ENCODE measurements at regions not wholly inside any gene's neighbourhood (a gene's known extent, or its start where the extent isn't known, plus 50 kb on each side); places are given as distances from the start of the nearest gene placed in this dataset.

DNA sequence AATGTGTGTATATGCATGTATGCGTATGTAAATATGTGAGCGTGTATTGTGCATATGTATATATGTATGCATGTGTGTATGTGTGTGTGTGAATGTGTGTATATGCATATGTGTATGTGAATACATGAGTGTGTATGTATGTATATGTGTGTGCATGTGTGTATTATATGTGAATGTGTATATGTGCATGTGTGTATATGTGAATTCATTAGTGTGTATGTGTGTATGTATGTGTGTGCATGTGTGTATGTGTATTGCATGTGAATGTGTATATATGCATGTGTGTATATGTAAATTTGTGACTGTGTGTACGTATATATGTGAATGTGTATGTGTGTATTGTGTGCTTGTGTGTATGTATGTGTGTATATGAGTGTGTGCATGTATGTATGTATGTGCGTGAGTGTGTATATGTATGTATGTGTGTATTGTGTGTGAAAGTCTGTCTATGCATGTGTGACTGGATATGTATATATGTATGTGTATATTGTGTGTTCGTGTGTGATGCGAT is 455.9 kb downstream of the TYW1 start:
- no peak for TF ChIP-seq EZH2phosphoT487 (IDR thresholded peaks at IDR 0.05; ENCODE audit: insufficient read depth, low read depth)
- no peak for TF ChIP-seq EZH2 (IDR thresholded peaks at IDR 0.05; ENCODE audit: insufficient read depth, poor library complexity, severe bottlenecking)
- H3K27ac ChIP-seq = no peak overlapping the region
- no peaks in the 10 kb centered on the region for H3F3A ChIP-seq (ENCODE audit: insufficient read depth)
- no peaks in the 10 kb centered on the region for H3K9me3 ChIP-seq (ENCODE audit: low read depth)
- 71 to 72% methylated on average over 6 of the region's 6 CpGs for WGBS, 2 experiments (ENCODE audit: low coverage in 1 of 2, low lambda C conversion rate in 2 of 2, missing lambda C conversion rate in 2 of 2)
- in situ Hi-C loops (cut with MboI) = no loop called here
- no peaks in the 10 kb centered on the region for H3K4me1 ChIP-seq (ENCODE audit: insufficient read depth)
- no peaks in the 10 kb centered on the region for H3K36me3 ChIP-seq (ENCODE audit: low read depth)
- H3K79me2 ChIP-seq (ENCODE audit: insufficient read depth) = no peaks in the 10 kb centered on the region
- H3K9ac ChIP-seq = no peak overlapping the region
- H4K20me1 ChIP-seq (ENCODE audit: insufficient read depth) = no peaks in the 10 kb centered on the region
- H3K4me3 ChIP-seq = no peak overlapping the region
- no peak for DNase-seq
- no peak overlapping the region for H2AFZ ChIP-seq
- no peaks in the 10 kb centered on the region for H3K27me3 ChIP-seq (replicated peaks; ENCODE audit: insufficient read depth)
- no peak overlapping the region for H3K4me2 ChIP-seq (ENCODE audit: unreplicated experiment)
- no peaks in the 10 kb centered on the region for H3K9me2 ChIP-seq (ENCODE audit: insufficient read depth)

DNA sequence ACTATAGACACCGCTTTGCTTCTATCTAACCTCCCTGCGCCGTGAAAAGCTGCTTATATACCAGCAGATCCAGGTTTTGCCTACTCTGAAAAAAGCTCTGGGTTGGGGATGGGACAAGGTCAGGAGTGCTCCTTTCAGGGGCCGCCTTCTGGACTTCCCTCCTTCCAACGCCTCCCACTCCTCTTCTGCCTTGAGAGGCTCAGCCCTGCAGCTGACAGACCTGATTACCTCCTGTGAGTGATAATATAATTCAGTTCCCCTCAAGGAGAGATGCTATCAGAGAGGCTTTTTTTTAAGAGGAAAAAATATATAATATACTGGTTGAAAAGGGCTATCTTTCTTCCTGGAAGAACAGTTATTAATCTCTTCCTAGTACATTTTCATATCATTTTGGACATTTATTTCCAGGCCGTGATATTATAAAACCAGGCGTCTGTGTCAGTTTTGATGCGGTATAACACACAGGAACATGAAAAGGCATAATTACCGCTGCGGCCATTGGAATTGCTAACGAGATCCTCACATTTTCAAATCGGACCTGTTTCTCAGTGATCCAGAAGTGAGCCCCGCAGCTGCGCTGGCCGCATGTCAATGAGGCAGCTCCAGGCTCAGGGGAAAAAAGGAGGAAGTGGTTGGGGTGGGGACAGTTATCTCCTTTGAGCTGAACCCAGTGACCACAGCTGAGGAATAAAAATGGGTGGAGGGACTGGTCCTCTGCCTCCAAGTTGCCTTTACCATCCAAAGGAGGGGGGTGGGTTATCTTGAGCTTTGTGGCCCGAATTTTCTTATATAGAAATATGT is 457.1 kb downstream of the TYW1 start:
- Histone ChIP-seq H2AFZ (no peak overlapping the region), H3K27ac (no peak overlapping the region), H3K9me2 (ENCODE audit: insufficient read depth) (no peaks in the 10 kb centered on the region), H3K4me3 (no peak overlapping the region), H3K36me3 (ENCODE audit: low read depth) (no peaks in the 10 kb centered on the region), H3F3A (ENCODE audit: insufficient read depth) (no peaks in the 10 kb centered on the region), H3K4me2 (ENCODE audit: unreplicated experiment) (no peak overlapping the region), H3K27me3 (replicated peaks; ENCODE audit: insufficient read depth) (no peaks in the 10 kb centered on the region), H4K20me1 (ENCODE audit: insufficient read depth) (no peaks in the 10 kb centered on the region), H3K4me1 (ENCODE audit: insufficient read depth) (no peaks in the 10 kb centered on the region), H3K9ac (no peak overlapping the region), H3K9me3 (ENCODE audit: low read depth) (no peaks in the 10 kb centered on the region), H3K79me2 (ENCODE audit: insufficient read depth) (no peaks in the 10 kb centered on the region)
- WGBS, 2 experiments (ENCODE audit: low coverage in 1 of 2, low lambda C conversion rate in 2 of 2, missing lambda C conversion rate in 2 of 2) = 55 to 57% methylated on average over 16 of the region's 16 CpGs
- in situ Hi-C loops (cut with MboI) = no loop called here
- DNase-seq = no peak
- TF ChIP-seq EZH2phosphoT487 (IDR thresholded peaks at IDR 0.05; ENCODE audit: insufficient read depth, low read depth) = no peak
- TF ChIP-seq EZH2 (IDR thresholded peaks at IDR 0.05; ENCODE audit: insufficient read depth, poor library complexity, severe bottlenecking) = no peak

GRCh38 chr7:67455508-67455907 is 458.9 kb downstream of the TYW1 start:
- H3K4me1 ChIP-seq (ENCODE audit: insufficient read depth) = no peaks in the 10 kb centered on the region

DNA sequence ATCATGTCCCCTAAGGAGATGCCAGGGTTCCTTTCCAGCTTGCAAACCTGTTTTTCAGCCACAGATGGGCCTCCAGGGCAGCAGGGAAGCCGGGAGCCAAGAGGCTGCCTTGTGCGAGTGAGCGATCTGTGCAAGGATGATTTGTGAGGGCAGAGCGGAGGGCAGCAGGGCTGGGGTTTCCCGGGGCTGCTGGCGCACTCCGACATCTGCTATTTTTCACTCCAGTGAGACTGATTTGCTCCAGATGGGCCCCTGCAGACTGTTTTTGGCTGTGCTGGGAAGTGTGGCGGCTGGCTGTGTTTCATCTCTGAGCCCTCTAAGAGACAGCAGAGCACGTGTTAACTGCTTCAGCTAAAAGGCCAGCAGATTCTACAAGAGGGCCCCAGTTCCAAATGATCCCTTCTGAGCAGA is 466.2 kb downstream of the TYW1 start:
- no peak overlapping the region for H3K4me3 ChIP-seq
- H3F3A ChIP-seq (ENCODE audit: insufficient read depth) = no peaks in the 10 kb centered on the region
- H3K9me3 ChIP-seq (ENCODE audit: low read depth) = no peaks in the 10 kb centered on the region
- 2 to 4% methylated on average over 9 of the region's 9 CpGs for WGBS, 2 experiments (ENCODE audit: low coverage in 1 of 2, low lambda C conversion rate in 2 of 2, missing lambda C conversion rate in 2 of 2)
- no peaks in the 10 kb centered on the region for H3K36me3 ChIP-seq (ENCODE audit: low read depth)
- no peak overlapping the region for H2AFZ ChIP-seq
- no peaks in the 10 kb centered on the region for H3K9me2 ChIP-seq (ENCODE audit: insufficient read depth)
- H3K27ac ChIP-seq = no peak overlapping the region
- no peak overlapping the region for H3K9ac ChIP-seq
- TF ChIP-seq EZH2 (IDR thresholded peaks at IDR 0.05; ENCODE audit: insufficient read depth, poor library complexity, severe bottlenecking) (no peak), EZH2phosphoT487 (IDR thresholded peaks at IDR 0.05; ENCODE audit: insufficient read depth, low read depth) (no peak)
- no peaks in the 10 kb centered on the region for H3K4me1 ChIP-seq (ENCODE audit: insufficient read depth)
- H3K4me2 ChIP-seq (ENCODE audit: unreplicated experiment) = no peak overlapping the region
- H4K20me1 ChIP-seq (ENCODE audit: insufficient read depth) = no peaks in the 10 kb centered on the region
- no peaks in the 10 kb centered on the region for H3K79me2 ChIP-seq (ENCODE audit: insufficient read depth)
- DNase-seq = no peak
- no peaks in the 10 kb centered on the region for H3K27me3 ChIP-seq (replicated peaks; ENCODE audit: insufficient read depth)
- in situ Hi-C loops (cut with MboI) = no loop called here

More at GRCh38 chr7:67455508-67455907, 458.9 kb downstream of the TYW1 start:
- H3K27ac ChIP-seq = no peak overlapping the region
- H3K9ac ChIP-seq = no peak overlapping the region
- H4K20me1 ChIP-seq (ENCODE audit: insufficient read depth) = no peaks in the 10 kb centered on the region
- H3K79me2 ChIP-seq (ENCODE audit: insufficient read depth) = no peaks in the 10 kb centered on the region
- no peaks in the 10 kb centered on the region for H3K36me3 ChIP-seq (ENCODE audit: low read depth)
- in situ Hi-C loops (cut with MboI) = no loop called here
- no peaks in the 10 kb centered on the region for H3K9me3 ChIP-seq (ENCODE audit: low read depth)
- H3K4me2 ChIP-seq (ENCODE audit: unreplicated experiment) = no peak overlapping the region
- WGBS, 2 experiments (ENCODE audit: low coverage in 1 of 2, low lambda C conversion rate in 2 of 2, missing lambda C conversion rate in 2 of 2) = 23 to 40% methylated on average over 1 of the region's 1 CpG
- no peak for DNase-seq
- TF ChIP-seq EZH2phosphoT487 (IDR thresholded peaks at IDR 0.05; ENCODE audit: insufficient read depth, low read depth) (no peak), EZH2 (IDR thresholded peaks at IDR 0.05; ENCODE audit: insufficient read depth, poor library complexity, severe bottlenecking) (no peak)
- H3F3A ChIP-seq (ENCODE audit: insufficient read depth) = no peaks in the 10 kb centered on the region
- no peaks in the 10 kb centered on the region for H3K9me2 ChIP-seq (ENCODE audit: insufficient read depth)
- H3K27me3 ChIP-seq (replicated peaks; ENCODE audit: insufficient read depth) = no peaks in the 10 kb centered on the region
- no peak overlapping the region for H3K4me3 ChIP-seq
- no peak overlapping the region for H2AFZ ChIP-seq

Data from GM23248 (cell line).